DOHH2 (cell line): ENCODE measurements at regions not wholly inside any gene's neighbourhood (a gene's known extent, or its start where the extent isn't known, plus 50 kb on each side); places are given as distances from the start of the nearest gene placed in this dataset.

Source experiments
- H3F3A ChIP-seq: fragments of 200-600 bp; sonication (generic), shearing (Covaris generic); 2 replicates; pipeline ENCODE4 v1.6.0; 2016; ENCODE audit warnings: antibody characterized with exemption, mild to moderate bottlenecking; ENCODE audit not compliant: control insufficient read depth, insufficient read depth
- H3K27ac ChIP-seq: fragments of 200-600 bp; sonication (generic); 2 replicates; pipeline ENCODE4 v1.5.1; 2014; ENCODE audit warnings: low read depth, mild to moderate bottlenecking, low read length, moderate library complexity
- H3K27me3 ChIP-seq: fragments of 200-600 bp; sonication (generic); 2 replicates; pipeline ENCODE4 v1.6.1; 2014; ENCODE audit warnings: mild to moderate bottlenecking, low read length, mixed read lengths; ENCODE audit not compliant: control insufficient read depth
- H3K36me3 ChIP-seq: fragments of 200-600 bp; sonication (generic); 2 replicates; pipeline ENCODE4 v1.6.1; 2014; ENCODE audit warnings: mild to moderate bottlenecking, low read length, moderate library complexity, mixed read lengths; ENCODE audit not compliant: control insufficient read depth
- H3K4me1 ChIP-seq: fragments of 200-600 bp; sonication (generic); 2 replicates; pipeline ENCODE4 v1.6.1; 2014; ENCODE audit warnings: mild to moderate bottlenecking, low read length, mixed read lengths; ENCODE audit not compliant: control insufficient read depth
- H3K4me2 ChIP-seq: fragments of 200-600 bp; sonication (generic); 2 replicates; pipeline ENCODE4 v1.6.0; 2014; ENCODE audit warnings: mild to moderate bottlenecking, low read length, moderate library complexity
- H3K4me3 ChIP-seq: fragments of 200-600 bp; sonication (generic); 2 replicates; pipeline ENCODE4 v1.5.1; 2014; ENCODE audit warnings: mild to moderate bottlenecking, low read length, mixed read lengths
- H3K79me2 ChIP-seq: fragments of 200-600 bp; sonication (generic); 2 replicates; pipeline ENCODE4 v1.6.1; 2014; ENCODE audit warnings: mild to moderate bottlenecking, low read length, mixed read lengths; ENCODE audit not compliant: control insufficient read depth
- H3K9me2 ChIP-seq: fragments of 200-600 bp; sonication (generic); replicated peaks from 2 replicates; pipeline ENCODE4 v1.6.1; 2014; ENCODE audit warnings: mild to moderate bottlenecking, low read length, mixed read lengths; ENCODE audit not compliant: control insufficient read depth
- H3K9me3 ChIP-seq: fragments of 200-600 bp; sonication (generic); 2 replicates; pipeline ENCODE4 v1.6.1; 2014; ENCODE audit warnings: antibody characterized with exemption, low read length, mixed read lengths; ENCODE audit not compliant: control insufficient read depth, insufficient read depth
- H4K20me1 ChIP-seq: fragments of 200-600 bp; sonication (generic); 2 replicates; pipeline ENCODE4 v1.6.0; 2014; ENCODE audit warnings: low read depth, mild to moderate bottlenecking, antibody characterized with exemption, low read length, moderate library complexity; ENCODE audit not compliant: control insufficient read depth, insufficient read depth
- CTCF ChIP-seq: fragments of 200-600 bp; sonication (generic); IDR thresholded peaks from one replicate; pipeline ENCODE4 v1.5.1; 2014; ENCODE audit warnings: antibody characterized with exemption, mild to moderate bottlenecking, low read depth, low read length; ENCODE audit not compliant: poor library complexity, severe bottlenecking
- EZH2phosphoT487 ChIP-seq: fragments of 200-600 bp; sonication (generic); IDR thresholded peaks from 2 replicates; pipeline ENCODE4 v1.6.1; 2017; ENCODE audit warnings: borderline replicate concordance, mild to moderate bottlenecking, antibody characterized with exemption, low read length, moderate library complexity, mixed read lengths

GRCh38 chr4:16437836-16438235 is 211.6 kb upstream of the TAPT1 start:
- no peak overlapping the region for H3K4me2 ChIP-seq
- H3K79me2 ChIP-seq, result no peaks in the 10 kb centered on the region
- H3K27ac ChIP-seq, result no peak overlapping the region
- TF ChIP-seq EZH2phosphoT487 (no peak), CTCF (no peak)
- no peak overlapping the region for H3K4me3 ChIP-seq
- no peaks in the 10 kb centered on the region for H3K36me3 ChIP-seq
- no peaks in the 10 kb centered on the region for H3K9me3 ChIP-seq
- H3F3A ChIP-seq, result no peaks in the 10 kb centered on the region
- no peaks in the 10 kb centered on the region for H4K20me1 ChIP-seq
- no peaks in the 10 kb centered on the region for H3K9me2 ChIP-seq
- H3K27me3 ChIP-seq, result no peaks in the 10 kb centered on the region
- no peaks in the 10 kb centered on the region for H3K4me1 ChIP-seq

GRCh38 chr4:16431866-16432265 is 205.6 kb upstream of the TAPT1 start:
- no peak for TF ChIP-seq EZH2phosphoT487
- TF ChIP-seq CTCF, result no peak
- Histone ChIP-seq H3K4me2 (no peak overlapping the region), H3K27ac (no peak overlapping the region), H3K9me2 (no peaks in the 10 kb centered on the region), H3K4me1 (no peaks in the 10 kb centered on the region), H3K9me3 (no peaks in the 10 kb centered on the region), H3K36me3 (no peaks in the 10 kb centered on the region), H3K27me3 (no peaks in the 10 kb centered on the region), H3K4me3 (no peak overlapping the region), H4K20me1 (no peaks in the 10 kb centered on the region), H3K79me2 (no peaks in the 10 kb centered on the region), H3F3A (no peaks in the 10 kb centered on the region)

GRCh38 chr4:16418814-16419213 is 192.5 kb upstream of the TAPT1 start:
- H3K4me3 ChIP-seq, result no peak overlapping the region
- TF ChIP-seq EZH2phosphoT487 (no peak), CTCF (no peak)
- H3F3A ChIP-seq, result no peaks in the 10 kb centered on the region
- H3K27me3 ChIP-seq, result no peaks in the 10 kb centered on the region
- H3K79me2 ChIP-seq, result no peaks in the 10 kb centered on the region
- no peaks in the 10 kb centered on the region for H3K4me1 ChIP-seq
- H3K9me2 ChIP-seq, result no peaks in the 10 kb centered on the region
- H3K9me3 ChIP-seq, result no peaks in the 10 kb centered on the region
- no peak overlapping the region for H3K27ac ChIP-seq
- no peak overlapping the region for H3K4me2 ChIP-seq
- H3K36me3 ChIP-seq, result no peaks in the 10 kb centered on the region
- H4K20me1 ChIP-seq, result no peaks in the 10 kb centered on the region

- Histone ChIP-seq H4K20me1 (no peaks in the 10 kb centered on the region), H3K9me2 (no peaks in the 10 kb centered on the region), H3K9me3 (no peaks in the 10 kb centered on the region), H3K36me3 (no peaks in the 10 kb centered on the region), H3K79me2 (no peaks in the 10 kb centered on the region), H3K4me3 (no peak overlapping the region), H3F3A (no peaks in the 10 kb centered on the region), H3K27ac (no peak overlapping the region), H3K27me3 (no peaks in the 10 kb centered on the region), H3K4me2 (no peak overlapping the region), H3K4me1 (no peaks in the 10 kb centered on the region)
- no peak for TF ChIP-seq EZH2phosphoT487
- TF ChIP-seq CTCF, result no peak
These were observed 190.9 kb upstream of the TAPT1 start for GRCh38 chr4:16417198-16417597.
